H1 (cell line): ENCODE measurements at regions not wholly inside any gene's neighbourhood (a gene's known extent, or its start where the extent isn't known, plus 50 kb on each side); places are given as distances from the start of the nearest gene placed in this dataset.

ENCODE experiments used
- CTCF ChIA-PET: fragments of 300-600 bp; sonication (Branson Sonifier 250); formaldehyde crosslinking; loops from one replicate; lab custom pipeline; 2021; ENCODE audit not compliant: partially characterized antibody; lab: Charles Lee
- POLR2A ChIA-PET: fragments of 300-600 bp; sonication (Branson Sonifier 250); formaldehyde crosslinking; loops from one replicate; lab custom pipeline; 2021; ENCODE audit warnings: inconsistent platforms; ENCODE audit not compliant: partially characterized antibody; lab: Charles Lee
- DNase-seq, 2 experiments: peaks; one replicate each; pipeline versions ENCODE4 v3.0.0 to v3.0.0-alpha.2; 2010 to 2022; ENCODE audit warnings: low spot score in 2 of 2, low read depth in 1 of 2, mixed read lengths in 1 of 2
- FAIRE-seq: peaks from 2 replicates; lab custom pipeline; 2011; peaks lifted over from hg19 to GRCh38; lab: Jason Lieb, UNC
- H2AFZ ChIP-seq: 2 replicates; pipeline ENCODE4 v1.8.1; 2012; ENCODE audit warnings: low read length, inconsistent platforms
- H2AK5ac ChIP-seq: 2 replicates; pipeline ENCODE4 v1.6.1; 2013; ENCODE audit warnings: low read depth, low read length
- H2BK120ac ChIP-seq: replicated peaks from 2 replicates; pipeline ENCODE3; 2013; ENCODE audit warnings: low read depth, low read length, inconsistent platforms
- H2BK12ac ChIP-seq: 2 replicates; pipeline ENCODE4 v1.6.1; 2013; ENCODE audit warnings: low read depth, low read length
- H2BK15ac ChIP-seq: 2 replicates; pipeline ENCODE4 v1.6.1; 2013; ENCODE audit warnings: low read length
- H2BK20ac ChIP-seq: 2 replicates; pipeline ENCODE4 v1.6.1; 2013; ENCODE audit warnings: low read length
- H2BK5ac ChIP-seq: 2 replicates; pipeline ENCODE4 v1.6.1; 2013; ENCODE audit warnings: low read depth, low read length
- H3K14ac ChIP-seq: 2 replicates; pipeline ENCODE4 v1.6.1; 2013; ENCODE audit warnings: inconsistent platforms; ENCODE audit not compliant: insufficient read length
- H3K18ac ChIP-seq: 2 replicates; pipeline ENCODE4 v1.6.1; 2013; ENCODE audit warnings: low read length; ENCODE audit errors: extremely low read depth
- H3K23ac ChIP-seq: 2 replicates; pipeline ENCODE4 v1.6.1; 2013; ENCODE audit warnings: inconsistent platforms; ENCODE audit not compliant: insufficient read length
- H3K23me2 ChIP-seq: 2 replicates; pipeline ENCODE4 v1.6.1; 2013; ENCODE audit warnings: low read depth, low read length
- H3K27ac ChIP-seq: 2 replicates; pipeline ENCODE4 v1.6.1; 2011; ENCODE audit warnings: low read depth, low read length, inconsistent platforms
- H3K27me3 ChIP-seq, 4 experiments: replicated peaks in 1 of 4; 1 replicate in 1 of 4; 2 replicates in 3 of 4; pipeline versions ENCODE4 v1.6.1 to v1.8.1; 2011 to 2013; ENCODE audit warnings: low read length in 3 of 4, mild to moderate bottlenecking in 3 of 4, inconsistent platforms in 2 of 4, mixed read lengths in 2 of 4, moderate library complexity in 1 of 4; ENCODE audit not compliant: control insufficient read depth in 3 of 4, insufficient read depth in 3 of 4; ENCODE audit errors: extremely low read depth in 1 of 4
- H3K36me3 ChIP-seq, 4 experiments: 2 replicates each; pipeline versions ENCODE4 v1.6.1 to v1.8.1; 2011 to 2013; ENCODE audit warnings: mild to moderate bottlenecking in 4 of 4, low read length in 3 of 4, moderate library complexity in 2 of 4, control low read depth in 1 of 4, inconsistent platforms in 1 of 4; ENCODE audit not compliant: insufficient read depth in 4 of 4, control insufficient read depth in 2 of 4
- H3K4ac ChIP-seq: replicated peaks from 2 replicates; pipeline ENCODE3; 2013; ENCODE audit warnings: low read length, low read depth, mixed read lengths, inconsistent platforms; ENCODE audit not compliant: insufficient read length
- H3K4me1 ChIP-seq, 4 experiments: replicated peaks in 1 of 4; 1 replicate in 1 of 4; 2 replicates in 3 of 4; pipeline versions ENCODE4 v1.6.1 to v1.8.1; 2011 to 2013; ENCODE audit warnings: low read length in 3 of 4, inconsistent platforms in 2 of 4, mixed read lengths in 1 of 4; ENCODE audit not compliant: insufficient read depth in 4 of 4, control insufficient read depth in 3 of 4
- H3K4me2 ChIP-seq, 2 experiments: 2 replicates each; pipeline versions ENCODE4 v1.6.1 to v1.8.1; 2011 to 2013; ENCODE audit warnings: low read depth in 2 of 2, low read length in 2 of 2, control low read depth in 1 of 2, inconsistent platforms in 1 of 2, mild to moderate bottlenecking in 1 of 2; ENCODE audit not compliant: insufficient read depth in 1 of 2
- H3K4me3 ChIP-seq, 4 experiments: fragments of 200-600, 300-600 bp in 1 of 4; sonication (generic), shearing (Covaris generic), sonication (Bioruptor Twin) in 1 of 4; 2 replicates each; pipeline versions ENCODE4 v1.5.1 to v1.8.1; 2011 to 2016; ENCODE audit warnings: low read length in 4 of 4, low read depth in 3 of 4, control low read depth in 2 of 4, inconsistent platforms in 2 of 4, mild to moderate bottlenecking in 2 of 4, mixed read lengths in 1 of 4, moderate library complexity in 1 of 4; ENCODE audit not compliant: insufficient read depth in 2 of 4; ENCODE audit errors: extremely low read depth in 1 of 4
- H3K56ac ChIP-seq: replicated peaks from 2 replicates; pipeline ENCODE3; 2013; ENCODE audit warnings: low read depth, mild to moderate bottlenecking, mixed read lengths, low read length, inconsistent platforms; ENCODE audit not compliant: insufficient read length
- H3K79me1 ChIP-seq: 2 replicates; pipeline ENCODE4 v1.6.1; 2013; ENCODE audit warnings: low read depth, low read length, control low read depth
- H3K79me2 ChIP-seq, 2 experiments: 2 replicates each; pipeline versions ENCODE4 v1.6.1 to v1.8.1; 2012 to 2013; ENCODE audit warnings: low read length in 2 of 2, mild to moderate bottlenecking in 2 of 2, inconsistent platforms in 1 of 2; ENCODE audit not compliant: insufficient read depth in 2 of 2, control insufficient read depth in 1 of 2
- H3K9ac ChIP-seq, 4 experiments: replicated peaks in 1 of 4; 1 replicate in 1 of 4; 2 replicates in 3 of 4; pipeline versions ENCODE4 v1.6.1 to v1.8.1; 2011 to 2013; ENCODE audit warnings: low read depth in 3 of 4, low read length in 3 of 4, control low read depth in 2 of 4, mild to moderate bottlenecking in 2 of 4, moderate library complexity in 2 of 4, inconsistent platforms in 1 of 4; ENCODE audit errors: extremely low read depth in 1 of 4
- H3K9me3 ChIP-seq, 2 experiments: 2 replicates each; pipeline versions ENCODE4 v1.6.1 to v1.8.1; 2012 to 2013; ENCODE audit warnings: mild to moderate bottlenecking in 2 of 2, moderate library complexity in 2 of 2, control low read depth in 1 of 2, inconsistent platforms in 1 of 2, low read depth in 1 of 2, low read length in 1 of 2, mixed read lengths in 1 of 2; ENCODE audit not compliant: insufficient read depth in 2 of 2
- H4K20me1 ChIP-seq, 2 experiments: replicated peaks in 1 of 2; 2 replicates each; pipeline versions ENCODE3 to v1.8.1; 2011 to 2013; ENCODE audit warnings: inconsistent platforms in 2 of 2, low read length in 2 of 2, mild to moderate bottlenecking in 1 of 2; ENCODE audit not compliant: insufficient read depth in 2 of 2, control insufficient read depth in 1 of 2
- H4K5ac ChIP-seq: 2 replicates; pipeline ENCODE4 v1.6.1; 2013; ENCODE audit warnings: low read length, low read depth, mixed read lengths, inconsistent platforms; ENCODE audit not compliant: insufficient read length
- H4K8ac ChIP-seq: 2 replicates; pipeline ENCODE4 v1.8.0; 2013; ENCODE audit warnings: mild to moderate bottlenecking, moderate library complexity, low read length, inconsistent platforms; ENCODE audit not compliant: insufficient read depth; ENCODE audit errors: extremely low read depth
- H4K91ac ChIP-seq: replicated peaks from 2 replicates; pipeline ENCODE3; 2013; ENCODE audit warnings: low read length, mixed read lengths, inconsistent platforms; ENCODE audit not compliant: insufficient read length
- EP300 ChIP-seq, 2 experiments: IDR thresholded peaks; 1 replicate in 1 of 2; 2 replicates in 1 of 2; pipeline ENCODE4 v1.6.1; 2011 to 2012; ENCODE audit warnings: low read depth in 2 of 2, low read length in 2 of 2, mild to moderate bottlenecking in 2 of 2, borderline replicate concordance in 1 of 2, inconsistent platforms in 1 of 2, moderate library complexity in 1 of 2
- WGBS, 2 experiments: shearing (Covaris generic) in 1 of 2; methylation state at CpG; one replicate each; pipeline versions ENCODE4 v1.1.6 to v1.1.7; 2013 to 2015; ENCODE audit warnings: low lambda C conversion rate in 2 of 2, mixed read lengths in 2 of 2, inconsistent platforms in 1 of 2, low coverage in 1 of 2, missing lambda C conversion rate in 1 of 2; ENCODE audit not compliant: insufficient replicate concordance in 2 of 2, insufficient coverage in 1 of 2, insufficient read length in 1 of 2; ENCODE audit errors: extremely low coverage in 1 of 2, missing lambda C conversion rate in 1 of 2; 5-methylcytosine and 5-hydroxymethylcytosine counted together

- no peaks in the 10 kb centered on the region for H3K36me3 ChIP-seq
- no peak overlapping the region for H3K27ac ChIP-seq
- H3K4ac ChIP-seq = no peak overlapping the region
- no peak overlapping the region for H4K91ac ChIP-seq
- no peak overlapping the region for H2AK5ac ChIP-seq
- 91% methylated on average over 2 of the region's 2 CpGs; no CpG with 5 or more reads in 1 of the 2 experiments for WGBS, 2 experiments
- H3K4me2 ChIP-seq = no peak overlapping the region
- H4K8ac ChIP-seq = no peak overlapping the region
- no peak overlapping the region for H3K56ac ChIP-seq
- H4K20me1 ChIP-seq = no peaks in the 10 kb centered on the region
- H2AFZ ChIP-seq = no peak overlapping the region
- no peak overlapping the region for H4K5ac ChIP-seq
- no peak overlapping the region for H2BK20ac ChIP-seq
- TF ChIP-seq EP300 (IDR thresholded peaks at IDR 0.05; ENCODE audit: borderline replicate concordance in 1 of 2, low read depth in 2 of 2, low read length in 2 of 2) = no peak
- no peaks in the 10 kb centered on the region for H3K23me2 ChIP-seq
- H2BK12ac ChIP-seq = no peak overlapping the region
- H3K9me3 ChIP-seq = no peaks in the 10 kb centered on the region
- H3K79me1 ChIP-seq = no peaks in the 10 kb centered on the region
- no peak overlapping the region for H3K9ac ChIP-seq
- H2BK5ac ChIP-seq = no peak overlapping the region
- no peak for FAIRE-seq
- H3K23ac ChIP-seq = no peak overlapping the region
- CTCF ChIA-PET = no interaction called here
- H3K4me1 ChIP-seq = no peaks in the 10 kb centered on the region
- DNase-seq = no peak
- no peaks in the 10 kb centered on the region; a peak in 1 of 7 replicates for H3K27me3 ChIP-seq
- H3K4me3 ChIP-seq = no peak overlapping the region
- no peak overlapping the region for H3K14ac ChIP-seq
- no peak overlapping the region for H2BK15ac ChIP-seq
- H3K18ac ChIP-seq = no peak overlapping the region
- no peak overlapping the region for H2BK120ac ChIP-seq
- POLR2A ChIA-PET = no interaction called here
- H3K79me2 ChIP-seq = no peaks in the 10 kb centered on the region
Measured at GRCh38 chr1:221622389-221622788, 119.5 kb downstream of the DUSP10 start.
